ENCODE measurements at regions not wholly inside any gene's neighbourhood (a gene's known extent, or its start where the extent isn't known, plus 50 kb on each side); places are given as distances from the start of the nearest gene placed in this dataset.

GRCh38 chr16:54647725-54648221 lies 282.9 kb upstream of the IRX5 start:
- TF ChIP-seq CTCF (IDR thresholded peaks at IDR 0.05) (no peak), POLR2A (IDR thresholded peaks at IDR 0.05) (no peak), EP300 (IDR thresholded peaks at IDR 0.05) (no peak), POLR2AphosphoS5 (IDR thresholded peaks at IDR 0.05) (no peak)

All from suprapubic skin (tissue), 4 donors.